NCI-H524 treated with DMSO at 0.1 percent for 48 hours (cell line): ENCODE measurements at regions not wholly inside any gene's neighbourhood (a gene's known extent, or its start where the extent isn't known, plus 50 kb on each side); places are given as distances from the start of the nearest gene placed in this dataset.
"Not testable (repeated sequence)": the region's sequence is repeated elsewhere in the genome, so short reads cannot be mapped to it uniquely, and the experiment has no call there.

ENCODE experiments used
- DNase-seq: peaks from one replicate; lab custom pipeline; 2025; lab: John Stamatoyannopoulos, UW

GRCh38 chr3:145035682-145036081 lies 1064.1 kb downstream of the DIPK2A start:
- no peak for DNase-seq

DNA sequence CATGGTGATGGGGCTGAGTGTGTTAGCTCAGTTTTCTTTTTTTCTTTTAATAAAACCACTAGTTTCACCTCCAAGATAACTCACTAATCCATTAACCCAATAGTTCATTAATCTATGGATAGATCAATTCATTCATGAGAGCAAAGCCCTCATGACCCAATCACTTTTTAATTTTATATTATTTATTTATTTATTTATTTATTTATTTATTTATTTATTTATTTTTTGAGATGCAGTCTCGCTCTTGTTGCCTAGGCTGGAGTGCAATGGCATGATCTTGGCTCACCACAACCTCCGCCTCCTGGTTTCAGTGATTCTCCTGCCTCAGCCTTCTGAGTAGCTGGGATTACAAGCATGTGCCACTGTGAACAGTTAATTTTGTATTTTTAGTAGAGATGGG lies 1082.4 kb downstream of the DIPK2A start:
- DNase-seq, result not testable (repeated sequence)

DNA sequence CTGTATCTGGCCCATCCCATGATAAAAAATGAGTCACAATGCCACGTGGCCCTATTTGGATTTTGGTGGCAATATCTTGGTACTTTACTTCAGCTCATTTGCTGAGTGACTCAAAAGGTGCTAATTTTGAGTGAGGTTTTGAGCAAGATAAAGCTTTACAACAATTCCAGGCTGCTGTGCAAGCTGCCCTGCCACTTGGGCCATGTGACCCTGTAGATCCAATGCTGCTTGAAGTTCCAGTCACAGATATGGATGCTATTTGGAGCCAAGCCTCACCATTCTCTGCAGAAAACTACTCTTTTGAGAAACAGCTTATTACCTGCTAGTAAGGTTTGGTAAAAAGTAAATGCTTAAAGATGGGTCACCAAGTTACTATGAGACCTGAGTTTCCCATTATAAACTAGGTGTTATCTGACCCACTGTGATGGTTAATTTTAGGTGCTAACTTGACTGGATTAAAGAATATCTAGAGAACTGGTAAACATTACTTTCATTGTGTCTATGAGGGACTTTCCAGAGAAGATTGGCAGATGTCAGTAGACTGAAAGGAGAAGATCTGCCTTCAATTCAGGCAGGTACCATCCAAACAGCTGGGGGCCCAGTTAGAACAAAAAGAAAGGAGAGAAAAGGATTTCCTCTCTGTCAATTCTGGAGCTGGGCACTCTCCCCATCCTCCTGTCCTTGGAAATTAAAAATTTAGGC lies 1083.9 kb downstream of the DIPK2A start:
- DNase-seq, result no peak

GRCh38 chr3:145058483-145058882 lies 1086.9 kb downstream of the DIPK2A start:
- no peak for DNase-seq

GRCh38 chr3:145063616-145064015 lies 1092.0 kb downstream of the DIPK2A start:
- DNase-seq, result no peak

- no peak for DNase-seq
Measured at GRCh38 chr3:145070795-145071194, 1090.2 kb downstream of the PLOD2 start.

GRCh38 chr3:145079436-145079835 lies 1081.5 kb downstream of the PLOD2 start:
- no peak for DNase-seq

DNA sequence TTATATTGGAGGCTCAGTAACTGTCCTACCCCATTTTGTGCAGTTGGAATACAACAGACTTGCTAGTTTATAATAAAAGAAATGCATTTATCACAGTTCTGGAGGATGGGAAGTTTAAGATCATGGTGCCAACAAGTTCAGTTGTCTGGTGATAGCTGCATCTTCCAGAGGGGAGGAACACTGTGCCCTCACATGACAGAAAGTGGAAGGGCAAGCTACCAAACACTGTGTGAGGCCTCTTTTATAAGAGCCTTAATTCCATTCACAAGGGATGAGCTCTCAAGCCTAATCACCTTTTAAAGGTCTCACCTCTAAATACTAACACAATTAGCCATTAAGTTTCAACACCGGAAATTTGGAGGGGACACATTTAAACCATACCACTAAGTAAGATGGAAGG lies 1073.9 kb downstream of the PLOD2 start:
- DNase-seq, result no peak

- DNase-seq, result no peak
Measured at GRCh38 chr3:145088917-145089316, 1072.1 kb downstream of the PLOD2 start.

DNA sequence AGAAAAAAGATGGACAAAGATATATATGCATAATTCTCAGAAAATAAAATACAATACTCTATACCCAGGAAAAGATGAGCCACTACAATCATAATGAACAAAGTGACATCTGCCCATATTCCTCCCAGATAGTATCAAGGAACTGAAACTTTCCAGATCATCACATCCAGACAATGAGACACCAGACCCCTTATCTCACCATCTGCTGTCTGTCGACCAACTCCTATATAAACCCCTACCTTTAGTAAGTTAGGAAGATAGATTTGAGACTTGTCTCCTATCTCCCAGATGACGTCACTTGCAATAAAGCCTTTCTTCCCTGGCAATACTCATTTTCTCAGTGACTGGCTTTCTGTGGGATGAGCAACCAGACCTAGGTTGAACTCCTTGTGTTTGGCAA lies 1071.6 kb downstream of the PLOD2 start:
- no peak for DNase-seq

- DNase-seq, result peak; percentile 40
Measured at GRCh38 chr3:145094355-145094941, 1066.5 kb downstream of the PLOD2 start.

DNA sequence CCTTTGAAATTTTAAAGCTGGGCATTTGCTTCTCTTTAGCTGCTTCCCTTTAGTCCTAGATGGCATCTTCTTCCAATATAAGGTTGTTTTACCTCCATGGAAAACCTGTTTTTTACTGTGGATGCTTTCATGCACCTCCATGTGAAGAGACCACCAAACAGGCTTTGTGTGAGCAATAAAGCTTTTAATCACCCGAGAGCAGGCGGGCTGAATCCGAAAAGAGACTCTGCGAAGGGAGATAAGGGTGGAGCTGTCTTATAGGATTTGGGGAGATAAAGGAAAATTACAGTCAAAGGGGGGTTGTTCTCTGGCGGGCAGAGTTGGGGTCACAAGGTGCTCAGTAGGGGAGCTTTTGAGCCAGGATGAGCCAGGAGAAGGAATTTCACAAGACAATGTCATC lies 1049.8 kb downstream of the PLOD2 start:
- DNase-seq, result not testable (repeated sequence)

- DNase-seq, result no peak
Measured at GRCh38 chr3:145116769-145117168, 1044.2 kb downstream of the PLOD2 start.

- DNase-seq, result no peak
Measured at GRCh38 chr3:145118303-145118702, 1042.7 kb downstream of the PLOD2 start.

GRCh38 chr3:145124900-145125678 lies 1035.9 kb downstream of the PLOD2 start:
- no peak for DNase-seq

GRCh38 chr3:145133281-145133680 lies 1027.7 kb downstream of the PLOD2 start:
- peak; percentile 83 for DNase-seq

DNA sequence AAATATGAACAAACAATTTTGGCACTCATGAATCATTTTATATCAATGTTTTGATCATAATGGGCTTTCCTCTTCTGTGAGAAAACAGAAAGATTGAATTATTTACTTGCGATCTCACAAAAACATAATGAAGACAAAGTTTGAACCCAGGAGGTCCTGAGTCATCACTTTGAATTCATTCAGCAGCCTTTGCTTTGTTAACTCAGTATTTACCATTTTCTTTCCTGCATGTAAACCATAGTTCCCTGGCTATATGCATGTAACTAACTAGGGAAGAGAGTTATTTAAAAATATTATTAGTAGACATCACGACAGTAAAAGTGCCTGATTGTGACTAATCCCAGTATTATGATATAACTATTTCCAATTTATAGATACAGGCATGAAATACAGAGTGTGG lies 1026.2 kb downstream of the PLOD2 start:
- DNase-seq, result no peak

GRCh38 chr3:145144361-145144760 lies 1016.6 kb downstream of the PLOD2 start:
- no peak for DNase-seq

GRCh38 chr3:145145461-145145860 lies 1015.5 kb downstream of the PLOD2 start:
- DNase-seq, result no peak

DNA sequence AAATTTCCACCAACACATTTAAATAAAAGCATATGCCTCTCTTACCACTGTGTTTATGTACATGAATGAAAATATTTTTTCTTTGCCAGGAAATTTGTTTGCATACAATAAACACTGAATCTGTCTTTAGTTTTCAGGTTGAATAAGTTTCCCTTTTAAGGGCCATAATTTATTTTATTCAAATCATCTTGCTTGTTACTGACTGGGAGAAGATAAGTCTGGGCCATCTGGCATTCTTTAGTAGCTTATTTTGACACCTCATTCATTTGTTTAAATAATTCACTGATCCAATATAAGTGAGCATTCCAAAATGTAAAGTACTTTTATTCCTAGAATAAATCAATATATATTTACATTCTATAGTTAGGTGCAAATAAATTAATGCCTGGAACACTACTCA lies 1001.3 kb downstream of the PLOD2 start:
- no peak for DNase-seq

GRCh38 chr3:145170121-145170520 lies 990.9 kb downstream of the PLOD2 start:
- DNase-seq, result no peak

DNA sequence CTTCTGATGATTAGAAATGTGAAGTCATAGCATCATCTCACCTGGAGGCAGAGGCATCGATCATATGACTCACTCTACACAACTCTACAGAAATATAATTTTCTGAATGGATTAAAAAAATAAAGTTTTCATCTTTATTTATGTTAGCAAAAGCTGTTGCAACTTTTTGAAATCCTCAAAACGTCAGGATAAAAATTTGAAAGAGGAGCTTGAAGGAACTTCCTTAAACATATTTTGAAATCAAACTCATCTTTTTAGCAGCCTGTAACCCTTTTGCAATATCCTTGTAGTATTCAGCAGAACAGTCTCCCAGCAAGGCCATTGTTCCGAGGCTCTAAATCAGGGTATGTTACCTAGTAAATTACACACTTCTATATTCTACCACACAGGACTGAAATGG lies 985.4 kb downstream of the PLOD2 start:
- DNase-seq, result no peak

- DNase-seq, result no peak
Measured at GRCh38 chr3:145176907-145177306, 984.1 kb downstream of the PLOD2 start.
